ENCODE measurements at regions not wholly inside any gene's neighbourhood (a gene's known extent, or its start where the extent isn't known, plus 50 kb on each side); places are given as distances from the start of the nearest gene placed in this dataset.

GRCh38 chr7:155935005-155935557 lies 122.8 kb upstream of the SHH start:
- no peak for TF ChIP-seq ZNF274 (IDR thresholded peaks at IDR 0.05; ENCODE audit: low read depth, low read length)
- no peak for TF ChIP-seq SUZ12 (IDR thresholded peaks at IDR 0.05; ENCODE audit: extremely low read depth, insufficient read depth, insufficient read length)
